Lower leg skin (tissue), 4 donors: ENCODE measurements at regions not wholly inside any gene's neighbourhood (a gene's known extent, or its start where the extent isn't known, plus 50 kb on each side); places are given as distances from the start of the nearest gene placed in this dataset.

Source experiments
- DNase-seq, 2 donors: peaks; one replicate each; pipeline ENCODE4 v3.0.0-alpha.2; 2019; ENCODE audit warnings: low spot score in 2 of 2
- H3K4me3 ChIP-seq: fragments of 200-600 bp; sonication (generic); 2 replicates; pipeline ENCODE4 v1.5.1; 2017; ENCODE audit warnings: mild to moderate bottlenecking, low read depth; ENCODE audit not compliant: poor library complexity, severe bottlenecking
- POLR2A ChIP-seq, 2 donors: fragments of 450-650 bp; IDR thresholded peaks; one replicate each; pipeline ENCODE4 v1.6.1; 2016 to 2017; ENCODE audit warnings: antibody characterized with exemption in 2 of 2, mild to moderate bottlenecking in 1 of 2, moderate library complexity in 1 of 2
- WGBS, 2 donors: methylation state at CpG; one replicate each; pipeline ENCODE4 v1.1.5; 2018; 5-methylcytosine and 5-hydroxymethylcytosine counted together
- intact Hi-C: fragments of 100-400 bp; cut with DNase I; formaldehyde crosslinking; loops from one replicate; pipeline ENCODE4 v1.15.0; 2023; ENCODE audit warnings: low total_unique reads
- TF ChIP-seq, protein P1 (sequence below), 3 donors: fragments of 450-650 bp; IDR thresholded peaks; one replicate each; pipeline ENCODE4 v1.5.1; 2016; ENCODE audit warnings: antibody characterized with exemption in 3 of 3, mild to moderate bottlenecking in 3 of 3, moderate library complexity in 2 of 3

DNA sequence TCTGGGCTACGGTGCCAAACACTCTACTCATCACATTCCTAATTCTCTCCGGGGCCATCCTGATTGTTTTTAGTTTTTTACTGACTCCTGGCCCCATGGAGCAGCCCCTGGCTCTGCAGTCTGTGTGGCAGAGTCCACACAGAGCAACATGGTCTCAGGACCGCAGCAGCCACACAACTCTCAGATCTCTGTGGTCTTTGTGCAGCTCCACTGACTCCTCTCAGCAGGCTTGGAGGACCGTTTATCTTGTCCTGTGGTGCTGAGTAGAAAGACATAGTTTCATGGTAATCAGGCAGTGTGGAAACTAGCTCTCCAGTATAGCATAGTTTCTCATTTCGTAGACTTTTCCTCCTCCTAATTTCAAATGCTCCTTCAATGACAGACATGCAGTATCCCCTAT, 168.4 kb downstream of the EDN1 start:
- no peak for DNase-seq
- H3K4me3 ChIP-seq = no peak overlapping the region
- intact Hi-C loops = no loop called here
- WGBS, 2 donors = 65 to 71% methylated on average over 5 of the region's 5 CpGs
- no peak for TF ChIP-seq POLR2A (IDR thresholded peaks at IDR 0.05)
- TF ChIP-seq, protein P1, sequence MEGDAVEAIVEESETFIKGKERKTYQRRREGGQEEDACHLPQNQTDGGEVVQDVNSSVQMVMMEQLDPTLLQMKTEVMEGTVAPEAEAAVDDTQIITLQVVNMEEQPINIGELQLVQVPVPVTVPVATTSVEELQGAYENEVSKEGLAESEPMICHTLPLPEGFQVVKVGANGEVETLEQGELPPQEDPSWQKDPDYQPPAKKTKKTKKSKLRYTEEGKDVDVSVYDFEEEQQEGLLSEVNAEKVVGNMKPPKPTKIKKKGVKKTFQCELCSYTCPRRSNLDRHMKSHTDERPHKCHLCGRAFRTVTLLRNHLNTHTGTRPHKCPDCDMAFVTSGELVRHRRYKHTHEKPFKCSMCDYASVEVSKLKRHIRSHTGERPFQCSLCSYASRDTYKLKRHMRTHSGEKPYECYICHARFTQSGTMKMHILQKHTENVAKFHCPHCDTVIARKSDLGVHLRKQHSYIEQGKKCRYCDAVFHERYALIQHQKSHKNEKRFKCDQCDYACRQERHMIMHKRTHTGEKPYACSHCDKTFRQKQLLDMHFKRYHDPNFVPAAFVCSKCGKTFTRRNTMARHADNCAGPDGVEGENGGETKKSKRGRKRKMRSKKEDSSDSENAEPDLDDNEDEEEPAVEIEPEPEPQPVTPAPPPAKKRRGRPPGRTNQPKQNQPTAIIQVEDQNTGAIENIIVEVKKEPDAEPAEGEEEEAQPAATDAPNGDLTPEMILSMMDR (IDR thresholded peaks at IDR 0.05) = no peak

- TF ChIP-seq, protein P1 (IDR thresholded peaks at IDR 0.05) = no peak
- no peak for TF ChIP-seq POLR2A (IDR thresholded peaks at IDR 0.05)
- 63 to 69% methylated on average over 7 of the region's 7 CpGs for WGBS, 2 donors
- no peak for DNase-seq
- intact Hi-C loops = no loop called here
- H3K4me3 ChIP-seq = no peak overlapping the region
These were observed 169.9 kb downstream of the EDN1 start for GRCh38 chr6:12459945-12460661.

GRCh38 chr6:12467706-12468670, 177.8 kb downstream of the EDN1 start:
- WGBS, 2 donors = 37 to 38% methylated on average over 8 of the region's 8 CpGs
- TF ChIP-seq POLR2A (IDR thresholded peaks at IDR 0.05) = no peak
- TF ChIP-seq, protein P1 (IDR thresholded peaks at IDR 0.05) = no peak
- DNase-seq = no peak
- H3K4me3 ChIP-seq = no peak overlapping the region
- intact Hi-C loops = no loop called here

GRCh38 chr6:12472601-12473038, 182.5 kb downstream of the EDN1 start:
- TF ChIP-seq POLR2A (IDR thresholded peaks at IDR 0.05) = no peak
- TF ChIP-seq, protein P1 (IDR thresholded peaks at IDR 0.05) = no peak
- 38 to 39% methylated on average over 4 of the region's 4 CpGs for WGBS, 2 donors
- peak; percentile 94 for DNase-seq
- intact Hi-C loops = no loop called here
- no peak overlapping the region for H3K4me3 ChIP-seq

GRCh38 chr6:12473494-12473893, 183.3 kb downstream of the EDN1 start:
- DNase-seq = no peak
- TF ChIP-seq POLR2A (IDR thresholded peaks at IDR 0.05) = no peak
- TF ChIP-seq, protein P1 (IDR thresholded peaks at IDR 0.05) = no peak
- 57 to 62% methylated on average over 1 of the region's 1 CpG for WGBS, 2 donors
- intact Hi-C loops = no loop called here
- no peak overlapping the region for H3K4me3 ChIP-seq
